Bronchial epithelial cell (primary cell): ENCODE measurements at regions not wholly inside any gene's neighbourhood (a gene's known extent, or its start where the extent isn't known, plus 50 kb on each side); places are given as distances from the start of the nearest gene placed in this dataset.

Experiments
- DNase-seq: peaks from one replicate; pipeline ENCODE4 v3.0.0-alpha.2; 2010; ENCODE audit warnings: low read depth
- FAIRE-seq: peaks from 2 replicates; lab custom pipeline; 2011; peaks lifted over from hg19 to GRCh38; lab: Jason Lieb, UNC
- H3K27me3 ChIP-seq: 2 replicates; pipeline ENCODE4 v1.5.1; 2011; ENCODE audit warnings: low read length; ENCODE audit not compliant: control insufficient read depth, insufficient read depth
- H3K36me3 ChIP-seq: 2 replicates; pipeline ENCODE4 v1.5.1; 2011; ENCODE audit warnings: low read length; ENCODE audit not compliant: control insufficient read depth, insufficient read depth
- H3K4me3 ChIP-seq: 2 replicates; pipeline ENCODE4 v1.5.1; 2011; ENCODE audit warnings: mild to moderate bottlenecking, low read depth, low read length, control low read depth
- TF ChIP-seq, protein P1 (sequence below): IDR thresholded peaks from 2 replicates; pipeline ENCODE4 v1.5.1; 2011; ENCODE audit warnings: mild to moderate bottlenecking, moderate library complexity, low read length, control low read depth, inconsistent platforms; ENCODE audit not compliant: insufficient read depth, severe bottlenecking

DNA sequence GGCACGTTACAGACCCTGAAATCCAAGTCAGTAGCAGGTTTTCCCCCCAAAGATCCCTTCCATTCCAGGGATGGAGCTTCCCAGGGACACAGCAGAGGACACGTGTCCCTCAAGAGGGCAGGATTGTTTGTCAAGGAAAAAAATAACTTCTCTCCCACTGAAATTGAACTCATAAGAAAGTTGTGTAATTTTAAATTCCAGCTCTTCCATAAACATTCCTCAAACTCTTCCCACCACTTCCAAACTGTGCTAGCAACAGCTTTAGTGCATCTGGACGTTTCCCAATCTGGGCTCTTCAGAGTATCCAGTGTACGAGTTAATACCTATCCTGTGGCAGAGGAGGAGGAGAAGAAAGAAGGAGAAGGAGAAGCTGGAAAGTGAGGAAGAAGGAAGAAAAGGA, 79.6 kb downstream of the PSMG1 start:
- Histone ChIP-seq H3K27me3 (no peaks in the 10 kb centered on the region), H3K36me3 (no peaks in the 10 kb centered on the region), H3K4me3 (no peak overlapping the region)
- TF ChIP-seq, protein P1, sequence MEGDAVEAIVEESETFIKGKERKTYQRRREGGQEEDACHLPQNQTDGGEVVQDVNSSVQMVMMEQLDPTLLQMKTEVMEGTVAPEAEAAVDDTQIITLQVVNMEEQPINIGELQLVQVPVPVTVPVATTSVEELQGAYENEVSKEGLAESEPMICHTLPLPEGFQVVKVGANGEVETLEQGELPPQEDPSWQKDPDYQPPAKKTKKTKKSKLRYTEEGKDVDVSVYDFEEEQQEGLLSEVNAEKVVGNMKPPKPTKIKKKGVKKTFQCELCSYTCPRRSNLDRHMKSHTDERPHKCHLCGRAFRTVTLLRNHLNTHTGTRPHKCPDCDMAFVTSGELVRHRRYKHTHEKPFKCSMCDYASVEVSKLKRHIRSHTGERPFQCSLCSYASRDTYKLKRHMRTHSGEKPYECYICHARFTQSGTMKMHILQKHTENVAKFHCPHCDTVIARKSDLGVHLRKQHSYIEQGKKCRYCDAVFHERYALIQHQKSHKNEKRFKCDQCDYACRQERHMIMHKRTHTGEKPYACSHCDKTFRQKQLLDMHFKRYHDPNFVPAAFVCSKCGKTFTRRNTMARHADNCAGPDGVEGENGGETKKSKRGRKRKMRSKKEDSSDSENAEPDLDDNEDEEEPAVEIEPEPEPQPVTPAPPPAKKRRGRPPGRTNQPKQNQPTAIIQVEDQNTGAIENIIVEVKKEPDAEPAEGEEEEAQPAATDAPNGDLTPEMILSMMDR: no peak
- DNase-seq: no peak
- FAIRE-seq: no peak

DNA sequence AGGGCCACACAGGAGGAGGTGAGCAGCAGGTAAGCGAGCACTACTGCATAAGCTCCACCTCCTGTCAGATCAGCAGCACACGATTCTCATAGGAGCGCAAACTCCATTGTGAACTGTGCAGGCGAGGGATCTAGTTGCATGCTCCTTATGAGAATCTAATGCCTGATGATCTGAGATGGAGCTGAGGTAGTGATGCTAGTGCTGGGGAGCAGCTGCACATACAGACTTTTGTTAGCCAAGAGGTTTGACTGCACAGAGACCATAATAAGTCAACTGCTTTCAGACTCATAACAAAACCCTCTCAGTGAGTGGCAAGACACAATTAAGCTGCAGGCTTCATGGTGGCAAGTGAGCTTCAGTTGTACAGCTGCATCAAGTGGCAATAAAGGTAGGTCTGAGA, 83.4 kb downstream of the PSMG1 start:
- Histone ChIP-seq H3K27me3 (no peaks in the 10 kb centered on the region), H3K36me3 (no peaks in the 10 kb centered on the region), H3K4me3 (no peak overlapping the region)
- DNase-seq (no peak), FAIRE-seq (no peak)
- TF ChIP-seq, protein P1: no peak

DNA sequence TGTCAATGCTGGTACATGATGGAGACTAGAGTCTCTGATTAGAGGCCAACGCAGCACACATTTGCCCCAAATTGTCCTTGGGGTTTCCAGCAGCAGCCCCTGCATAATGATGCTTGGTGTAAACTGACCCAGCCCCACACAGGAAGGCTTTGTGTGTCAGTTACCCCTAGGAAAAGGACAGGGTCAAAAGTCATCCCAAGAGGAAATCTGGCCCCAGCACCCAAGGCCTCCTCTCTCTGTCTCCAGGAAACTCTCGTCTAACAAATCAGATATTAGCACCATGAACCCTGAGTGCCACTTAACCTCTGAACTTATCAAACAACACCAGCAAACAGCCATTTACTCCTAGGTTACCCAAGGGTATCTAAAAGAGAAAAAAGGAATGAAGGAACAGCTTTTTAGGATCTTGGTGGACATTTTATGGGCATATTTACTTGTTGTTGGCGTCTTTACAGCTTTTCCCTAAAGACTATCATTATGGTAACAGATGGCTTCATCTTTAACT, 84.5 kb downstream of the PSMG1 start:
- no peak for FAIRE-seq
- DNase-seq: no peak
- Histone ChIP-seq H3K36me3 (no peaks in the 10 kb centered on the region), H3K4me3 (no peak overlapping the region), H3K27me3 (no peaks in the 10 kb centered on the region)
- TF ChIP-seq, protein P1: no peak

DNA sequence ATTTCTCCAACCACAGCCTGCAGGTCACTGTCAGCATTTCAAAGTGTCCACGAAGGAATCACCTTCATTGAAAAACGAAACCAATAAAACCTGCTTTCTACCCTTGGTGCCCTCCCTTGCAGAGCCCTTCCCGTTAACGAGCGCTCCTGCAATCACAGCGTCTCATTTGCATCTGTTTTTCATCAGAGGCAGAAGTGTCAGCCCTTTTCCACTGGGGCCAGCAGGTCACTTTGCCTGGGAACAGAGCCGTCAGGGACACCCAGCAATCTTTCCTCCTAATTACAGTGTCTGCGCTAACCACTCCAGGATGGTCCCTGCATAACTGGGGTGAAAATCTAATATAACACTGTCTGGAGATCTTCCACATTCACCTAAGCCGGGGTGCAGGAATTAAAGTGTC, 85.3 kb downstream of the PSMG1 start:
- no peaks in the 10 kb centered on the region for H3K27me3 ChIP-seq
- no peaks in the 10 kb centered on the region for H3K36me3 ChIP-seq
- TF ChIP-seq, protein P1: no peak
- FAIRE-seq: no peak
- no peak overlapping the region for H3K4me3 ChIP-seq
- no peak for DNase-seq

DNA sequence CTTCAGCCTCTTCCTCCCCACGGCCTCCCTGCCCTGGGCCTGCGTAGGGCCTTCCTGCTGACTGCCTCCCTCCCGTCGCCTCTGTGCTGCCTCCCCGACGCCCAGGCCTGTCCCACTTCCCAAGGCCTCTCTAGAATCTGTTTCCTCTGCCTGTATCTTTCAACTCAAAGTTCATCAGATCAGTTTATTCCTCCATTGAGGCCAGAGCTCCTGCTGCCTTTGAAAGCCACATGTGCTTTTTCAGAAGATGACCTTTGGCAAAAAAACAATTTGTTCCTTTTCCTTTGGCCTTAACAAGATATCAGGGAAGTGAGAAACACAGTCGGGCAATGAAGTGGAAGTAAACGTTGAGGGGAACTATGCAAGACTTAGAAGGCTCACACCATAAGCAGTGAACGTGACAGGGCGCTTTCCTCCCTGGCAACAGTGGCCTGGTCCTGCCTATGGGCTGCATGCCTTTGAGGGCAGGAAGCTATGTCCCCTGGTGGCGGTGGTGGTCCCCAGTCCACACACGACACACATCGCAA, 85.9 kb downstream of the PSMG1 start:
- H3K4me3 ChIP-seq: no peak overlapping the region

More for the DNA sequence above, 85.9 kb downstream of the PSMG1 start:
- no peaks in the 10 kb centered on the region for H3K27me3 ChIP-seq
- TF ChIP-seq, protein P1: no peak
- no peaks in the 10 kb centered on the region for H3K36me3 ChIP-seq
- DNase-seq: no peak
- FAIRE-seq: no peak
